Nephron progenitor cell (in vitro differentiated cells): ENCODE measurements at regions not wholly inside any gene's neighbourhood (a gene's known extent, or its start where the extent isn't known, plus 50 kb on each side); places are given as distances from the start of the nearest gene placed in this dataset.

ENCODE experiments used
- DNase-seq: peaks from one replicate; pipeline ENCODE4 v3.0.0; 2021
- H3K27ac Mint-ChIP-seq: 2 replicates; pipeline ENCODE4 v1.8.0; 2021; ENCODE audit warnings: mild to moderate bottlenecking, moderate library complexity, mixed read lengths
- H3K27me3 Mint-ChIP-seq: 2 replicates; pipeline ENCODE4 v1.8.0; 2021; ENCODE audit warnings: mild to moderate bottlenecking, low read depth, mixed read lengths; ENCODE audit not compliant: poor library complexity
- H3K36me3 Mint-ChIP-seq: 2 replicates; pipeline ENCODE4 v1.8.0; 2021; ENCODE audit warnings: low read depth, mixed read lengths
- H3K4me1 Mint-ChIP-seq: 2 replicates; pipeline ENCODE4 v1.8.0; 2021; ENCODE audit warnings: mixed read lengths
- H3K4me3 Mint-ChIP-seq: 2 replicates; pipeline ENCODE4 v1.8.0; 2021; ENCODE audit warnings: mild to moderate bottlenecking, moderate library complexity, mixed read lengths
- H3K9me3 Mint-ChIP-seq: 2 replicates; pipeline ENCODE4 v1.8.0; 2021; ENCODE audit warnings: mild to moderate bottlenecking, moderate library complexity, mixed read lengths
- CTCF ChIP-seq: fragments of 200-600 bp; sonication (generic); IDR thresholded peaks from 2 replicates; pipeline ENCODE4 v1.5.0; 2021; ENCODE audit warnings: antibody characterized with exemption

DNA sequence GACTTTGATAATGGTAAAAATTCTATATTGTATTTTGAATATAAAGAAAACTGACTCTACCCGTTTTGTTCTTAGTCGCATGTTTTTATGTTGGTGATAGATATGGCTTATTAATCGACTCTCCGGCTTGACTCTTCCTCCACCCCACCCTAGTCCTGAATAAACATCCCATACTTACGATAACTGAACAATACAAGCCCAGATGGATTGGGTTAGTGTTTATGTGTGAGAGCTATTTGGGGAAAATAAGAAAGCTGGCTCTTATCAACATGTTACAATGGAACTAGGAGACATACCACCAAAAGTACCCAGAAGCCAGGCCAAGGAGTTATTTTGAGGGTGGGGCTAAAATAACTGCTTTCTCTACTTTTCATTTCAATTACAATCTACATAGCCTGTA lies 796.3 kb downstream of the DIAPH3 start:
- no peak overlapping the region for H3K27ac Mint-ChIP-seq

DNA sequence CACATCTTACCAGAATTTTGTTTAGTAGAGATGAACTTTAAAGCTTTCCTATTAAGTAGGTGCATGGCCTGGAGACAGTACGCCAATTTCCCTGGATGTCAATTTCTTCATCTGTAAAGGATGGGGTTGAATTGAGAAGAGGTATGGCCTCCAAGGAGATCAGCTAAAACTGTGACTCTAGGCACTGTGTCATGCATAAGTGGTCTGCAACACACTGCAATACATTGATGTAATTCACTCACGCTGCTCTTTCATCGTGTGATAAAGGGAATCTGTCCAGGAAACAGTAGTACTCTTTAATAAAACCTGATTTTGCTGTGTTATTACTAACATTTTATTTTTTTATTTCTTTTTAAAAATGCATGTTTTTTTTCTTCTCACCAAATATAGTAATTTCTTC lies 795.8 kb downstream of the DIAPH3 start:
- DNase-seq, result no peak
- Mint-ChIP-seq H3K9me3 (no peaks in the 10 kb centered on the region), H3K4me1 (peaks cover 17% of the 10 kb centered on the region), H3K27ac (no peak overlapping the region), H3K4me3 (no peak overlapping the region), H3K36me3 (no peaks in the 10 kb centered on the region), H3K27me3 (peaks cover 10% of the 10 kb centered on the region)
- no peak for TF ChIP-seq CTCF

More for the DNA sequence above, 796.3 kb downstream of the DIAPH3 start:
- Mint-ChIP-seq H3K9me3 (no peaks in the 10 kb centered on the region), H3K4me3 (no peak overlapping the region), H3K4me1 (peaks cover 18% of the 10 kb centered on the region), H3K27me3 (peaks cover 10% of the 10 kb centered on the region), H3K36me3 (no peaks in the 10 kb centered on the region)
- TF ChIP-seq CTCF, result no peak
- no peak for DNase-seq

DNA sequence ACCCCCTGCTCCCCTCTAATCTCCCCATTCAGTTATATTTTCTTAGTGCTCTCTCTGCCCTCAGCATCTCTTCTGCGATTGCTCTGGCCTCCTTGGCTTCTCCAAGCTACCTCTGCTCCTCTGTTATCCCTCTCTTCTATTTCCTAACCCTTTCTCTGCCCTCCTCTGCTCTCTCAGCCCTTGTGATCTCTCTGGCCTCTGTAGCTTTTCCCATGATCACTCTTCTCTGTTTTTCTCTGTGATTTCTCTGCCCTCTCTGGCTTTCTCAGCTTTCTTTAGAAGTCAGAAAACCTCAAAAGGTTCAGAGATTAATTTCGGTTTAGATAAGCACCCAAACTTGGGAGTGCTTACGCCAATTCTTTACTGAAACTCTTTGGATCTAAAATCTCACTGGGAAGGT lies 795.0 kb downstream of the DIAPH3 start:
- no peaks in the 10 kb centered on the region for H3K9me3 Mint-ChIP-seq
- no peaks in the 10 kb centered on the region for H3K36me3 Mint-ChIP-seq
- peaks cover 10% of the 10 kb centered on the region for H3K27me3 Mint-ChIP-seq
- H3K4me1 Mint-ChIP-seq, result peaks cover 9% of the 10 kb centered on the region
- no peak overlapping the region for H3K4me3 Mint-ChIP-seq
- peak overlapping the region; percentile 4 for H3K27ac Mint-ChIP-seq
- no peak for DNase-seq
- no peak for TF ChIP-seq CTCF

DNA sequence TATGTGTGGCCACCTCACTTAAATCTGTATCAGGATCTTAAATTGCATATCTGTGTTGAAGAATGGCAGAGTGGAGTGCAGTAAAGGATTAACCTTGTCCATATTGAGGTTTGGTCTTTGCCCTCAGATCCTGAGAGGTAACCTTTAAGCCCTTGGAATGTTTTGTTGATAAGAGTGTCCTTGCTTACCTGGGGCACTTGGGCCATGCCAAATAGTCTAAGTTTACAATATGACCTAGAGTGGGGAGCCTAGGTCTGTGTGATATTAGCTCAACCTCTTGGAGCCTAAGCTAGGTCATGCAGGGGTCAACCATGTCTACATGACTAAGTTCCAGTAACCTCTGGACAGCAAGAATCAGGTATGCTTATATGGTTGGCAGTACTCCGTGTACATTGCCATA lies 792.5 kb downstream of the DIAPH3 start:
- H3K4me3 Mint-ChIP-seq, result no peak overlapping the region
- no peak overlapping the region for H3K27ac Mint-ChIP-seq
- no peak for TF ChIP-seq CTCF
- peaks cover 10% of the 10 kb centered on the region for H3K27me3 Mint-ChIP-seq
- no peaks in the 10 kb centered on the region for H3K36me3 Mint-ChIP-seq
- peaks cover 18% of the 10 kb centered on the region for H3K4me1 Mint-ChIP-seq
- H3K9me3 Mint-ChIP-seq, result no peaks in the 10 kb centered on the region
- no peak for DNase-seq

- H3K27me3 Mint-ChIP-seq, result peaks cover 9% of the 10 kb centered on the region
- no peak for DNase-seq
- H3K36me3 Mint-ChIP-seq, result peaks cover 7% of the 10 kb centered on the region
- H3K4me1 Mint-ChIP-seq, result peaks cover 17% of the 10 kb centered on the region
- peaks cover 8% of the 10 kb centered on the region for H3K9me3 Mint-ChIP-seq
- H3K27ac Mint-ChIP-seq, result no peak overlapping the region
- H3K4me3 Mint-ChIP-seq, result no peak overlapping the region
- TF ChIP-seq CTCF, result no peak
These were observed 790.4 kb downstream of the DIAPH3 start for GRCh38 chr13:59373341-59373740.

- H3K4me3 Mint-ChIP-seq, result no peak overlapping the region
- TF ChIP-seq CTCF, result no peak
- peak overlapping the region; percentile 7 for H3K27ac Mint-ChIP-seq
- no peak for DNase-seq
- H3K27me3 Mint-ChIP-seq, result peaks cover 9% of the 10 kb centered on the region
- peaks cover 11% of the 10 kb centered on the region for H3K4me1 Mint-ChIP-seq
- peaks cover 20% of the 10 kb centered on the region for H3K9me3 Mint-ChIP-seq
- peaks cover 10% of the 10 kb centered on the region for H3K36me3 Mint-ChIP-seq
These were observed 789.0 kb downstream of the DIAPH3 start for GRCh38 chr13:59374691-59375090.
